GM18519 (cell line): ENCODE measurements at regions not wholly inside any gene's neighbourhood (a gene's known extent, or its start where the extent isn't known, plus 50 kb on each side); places are given as distances from the start of the nearest gene placed in this dataset.

ENCODE experiments used
- ATAC-seq: cut with Tn5 transposase; IDR thresholded peaks from one replicate; pipeline ENCODE4 v1.9.1; 2021; ENCODE audit warnings: mild to moderate bottlenecking, moderate library complexity; ENCODE audit not compliant: unreplicated experiment, low FRiP score

DNA sequence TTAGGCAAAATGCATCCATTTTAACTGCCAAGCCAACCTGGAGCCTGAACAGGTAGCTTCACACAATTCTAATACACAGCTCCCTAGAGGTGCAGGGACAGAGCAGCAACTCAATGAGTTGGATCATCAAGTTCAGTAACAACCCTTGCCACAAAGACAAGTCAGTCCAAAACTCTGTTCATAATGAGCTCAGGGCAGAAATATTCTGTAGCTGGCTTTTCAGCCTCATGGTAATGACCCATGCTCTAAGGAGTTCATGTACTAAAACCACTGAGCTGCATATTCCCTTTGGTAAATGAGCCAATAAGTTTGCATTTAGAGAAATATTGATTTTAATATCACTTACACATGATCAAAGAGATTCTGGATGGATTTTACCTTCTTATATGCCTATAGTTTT, 316.1 kb downstream of the SEC23A start:
- no peak for ATAC-seq

DNA sequence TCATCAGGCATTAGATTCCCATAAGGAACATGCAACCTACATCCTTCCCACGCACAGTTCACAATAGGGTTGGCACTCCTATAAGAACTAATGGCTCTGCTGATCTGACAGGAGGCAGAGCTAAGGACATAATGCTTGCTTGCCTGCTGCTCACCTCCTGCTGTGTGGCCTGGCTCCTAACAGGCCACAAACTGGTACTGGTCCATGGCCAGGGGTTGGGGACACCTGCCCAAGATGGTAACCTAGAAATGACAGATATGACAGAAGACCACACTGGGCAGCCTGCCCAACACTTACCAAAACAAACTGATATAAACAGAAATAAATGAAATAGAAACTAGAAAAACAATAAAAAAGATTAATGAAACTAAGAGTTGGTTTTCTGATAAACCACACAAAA, 325.6 kb downstream of the SEC23A start:
- no peak for ATAC-seq

DNA sequence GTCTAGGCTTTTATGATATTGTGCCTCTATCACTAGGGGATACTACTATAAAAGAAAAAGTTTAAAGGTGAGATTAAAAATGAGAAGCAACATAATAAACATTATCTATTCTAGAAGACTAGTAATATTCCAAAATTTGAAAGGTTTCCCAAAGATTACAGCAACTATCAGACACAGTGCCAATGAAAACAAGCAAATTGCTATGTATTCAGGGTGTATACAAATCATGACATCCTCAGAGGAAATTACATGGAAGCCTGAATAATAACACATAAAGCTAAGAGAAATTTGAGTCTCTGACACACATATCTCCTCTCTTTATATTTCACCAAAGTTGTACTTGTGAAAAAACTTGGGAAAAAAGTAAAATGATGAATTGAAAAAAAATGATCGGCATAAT, 327.0 kb downstream of the SEC23A start:
- ATAC-seq, result no peak

DNA sequence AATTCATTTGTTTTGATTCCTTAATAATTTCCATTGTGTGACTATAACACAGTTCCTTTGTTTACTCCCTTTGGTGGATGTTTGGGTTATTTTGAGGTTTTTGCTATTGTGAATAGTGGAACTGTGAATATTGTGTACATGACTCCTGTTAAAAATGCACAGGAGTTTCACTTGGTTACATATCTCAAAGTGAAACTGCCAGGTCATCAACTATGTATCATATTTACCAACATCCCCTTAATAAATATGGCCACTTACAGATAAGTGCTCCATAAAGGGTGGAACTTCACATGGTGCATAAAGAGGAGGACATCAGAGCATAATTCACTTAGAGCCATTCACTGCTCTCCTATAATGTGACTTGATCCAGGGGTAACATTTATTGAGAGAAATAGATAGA, 328.9 kb downstream of the SEC23A start:
- ATAC-seq, result no peak

DNA sequence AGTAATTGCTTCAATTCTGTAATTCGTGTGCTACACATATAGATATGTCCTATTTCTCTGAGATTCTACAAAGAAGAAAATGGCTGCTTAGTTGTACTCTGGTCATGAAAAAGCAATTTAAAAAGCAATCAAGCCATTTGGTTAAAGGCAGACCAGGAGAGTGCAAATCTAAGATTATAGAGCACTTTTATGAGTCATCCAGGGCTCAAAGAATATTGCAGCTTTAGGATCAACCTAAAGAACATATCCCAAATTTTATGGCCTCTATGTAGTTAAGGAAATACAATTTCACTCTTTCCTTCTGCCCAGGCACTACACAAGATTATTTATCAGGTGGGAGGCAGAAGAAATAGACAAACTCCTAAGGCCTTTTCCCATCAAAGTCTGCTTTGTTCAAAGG, 332.8 kb downstream of the SEC23A start:
- no peak for ATAC-seq

DNA sequence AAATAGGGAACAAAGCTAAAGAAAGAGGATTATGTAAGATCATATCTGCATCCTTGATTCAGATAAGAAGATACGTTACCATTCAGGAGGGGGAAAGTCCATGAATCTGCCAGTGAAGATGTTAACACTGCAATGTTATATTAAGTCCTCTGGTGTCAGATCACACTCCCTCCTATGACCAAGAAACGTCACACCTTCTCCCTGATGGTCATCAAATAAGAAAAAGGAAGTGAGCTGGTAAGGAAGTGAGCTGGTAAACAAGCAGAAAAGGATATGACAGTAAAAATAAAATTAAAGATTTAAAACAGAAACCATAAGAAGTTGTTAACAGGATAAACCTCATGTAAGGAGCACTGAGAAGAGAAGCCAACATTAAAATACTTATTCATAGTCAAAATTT, 340.2 kb downstream of the SEC23A start:
- no peak for ATAC-seq

DNA sequence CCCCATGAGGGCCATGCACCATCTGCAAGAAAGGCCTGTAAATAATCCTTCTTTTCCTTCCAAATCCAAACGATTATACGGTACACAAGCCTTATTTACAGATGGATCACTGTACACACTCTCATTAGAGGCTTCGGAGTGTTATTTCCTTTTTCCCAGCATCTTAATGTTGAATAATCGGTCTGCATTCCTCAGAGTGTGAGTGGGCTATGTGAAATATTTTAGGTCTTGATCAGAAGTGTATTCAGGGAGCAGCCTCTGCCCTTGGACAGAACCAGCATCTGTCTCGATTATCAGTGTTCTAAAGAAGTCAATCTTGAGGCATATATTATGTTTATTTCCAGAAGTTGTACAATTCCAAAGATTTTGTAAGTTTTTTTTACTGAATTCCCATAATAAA, 340.6 kb downstream of the SEC23A start:
- ATAC-seq, result no peak

DNA sequence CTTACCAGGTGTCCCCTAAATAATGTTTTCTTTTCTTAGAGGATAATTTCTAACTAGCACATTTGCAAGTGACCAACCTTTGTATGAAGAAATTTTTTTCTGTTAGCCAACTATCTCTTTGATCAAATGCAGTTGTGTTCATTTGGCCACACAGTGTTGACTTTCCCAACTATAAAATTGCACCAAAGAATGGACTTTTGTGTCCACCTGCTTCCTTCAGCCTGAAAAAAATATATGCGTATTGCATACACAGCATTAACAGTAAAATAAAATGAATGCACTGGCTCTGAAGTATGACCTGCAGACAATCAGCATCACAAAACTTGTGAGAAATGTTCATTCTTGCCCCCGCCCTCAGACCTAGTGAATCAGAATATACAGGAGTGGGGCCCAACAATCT, 342.0 kb downstream of the SEC23A start:
- ATAC-seq, result no peak

DNA sequence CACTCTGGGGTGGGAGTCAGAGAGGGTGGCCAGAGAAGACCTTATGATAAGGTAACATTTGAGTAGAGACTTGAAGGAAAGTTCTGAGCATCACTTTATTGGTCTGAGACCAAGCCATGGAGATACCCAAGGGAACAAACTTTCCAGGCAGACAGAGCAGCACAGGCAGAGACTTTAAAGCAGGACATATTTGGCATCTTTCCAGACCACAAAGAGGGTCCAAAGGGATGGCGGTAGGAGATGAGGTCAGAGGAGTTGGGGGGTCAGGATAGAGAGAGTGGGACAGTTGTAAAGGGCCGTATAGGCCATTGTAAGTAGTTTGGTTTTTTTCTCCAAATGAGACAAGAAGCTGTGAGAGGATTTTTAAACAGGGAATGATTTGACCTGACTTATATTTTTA, 344.4 kb downstream of the SEC23A start:
- ATAC-seq, result no peak

DNA sequence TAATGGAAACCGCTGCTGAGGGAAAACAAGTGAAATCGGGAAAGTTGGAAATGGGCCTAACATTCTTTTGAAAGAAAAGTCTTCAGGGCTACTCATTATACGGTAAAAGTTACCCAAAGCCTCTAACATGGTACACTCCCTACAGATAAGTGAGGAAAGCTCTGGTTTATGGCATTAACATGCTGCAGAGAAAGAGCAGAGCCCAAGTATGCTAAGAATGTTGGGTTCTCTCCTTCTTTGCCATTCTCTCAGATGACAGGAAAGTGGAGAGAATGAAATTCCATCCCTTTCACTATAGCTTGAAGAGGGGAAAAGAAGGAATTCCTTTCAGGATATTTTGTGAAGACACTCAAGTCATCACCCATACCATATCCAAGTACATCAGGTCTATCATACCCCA, 348.0 kb downstream of the SEC23A start:
- ATAC-seq, result no peak

DNA sequence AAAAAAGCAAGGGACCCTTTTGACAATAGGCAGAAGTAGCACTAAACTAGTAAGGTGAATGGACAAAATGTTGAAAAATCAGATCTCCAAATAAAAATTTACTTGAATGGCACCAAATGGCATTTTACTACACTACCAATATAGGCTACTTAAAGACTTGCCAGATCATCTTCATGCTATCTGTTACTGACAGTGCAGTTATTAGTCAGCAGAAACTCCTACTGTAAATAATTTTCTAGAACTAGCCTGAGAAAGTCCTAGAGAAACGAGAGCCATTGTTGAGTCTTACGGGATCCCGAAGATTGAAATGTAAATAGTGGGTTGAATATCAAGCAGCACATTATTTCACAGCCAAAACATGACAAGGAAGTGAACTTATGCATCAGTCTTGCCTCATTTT, 350.3 kb downstream of the SEC23A start:
- no peak for ATAC-seq

DNA sequence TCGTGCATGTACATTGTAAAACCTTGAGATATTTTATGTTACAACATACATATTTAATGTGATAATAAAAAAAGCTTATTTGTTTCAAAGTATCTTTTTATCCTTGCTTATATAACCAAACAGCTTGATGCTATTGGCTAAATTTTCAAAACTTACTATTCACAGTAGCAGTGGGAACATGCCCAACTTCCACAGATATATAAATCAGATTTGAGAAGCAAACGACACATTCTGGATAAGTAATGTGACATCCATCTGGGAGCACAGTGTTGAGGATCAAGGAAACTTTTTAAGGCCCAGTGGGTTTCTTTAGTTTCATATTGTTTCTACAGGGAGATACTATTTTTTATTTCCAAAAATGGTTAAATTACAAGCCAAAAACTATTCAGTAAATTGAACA, 350.7 kb downstream of the SEC23A start:
- ATAC-seq, result no peak

DNA sequence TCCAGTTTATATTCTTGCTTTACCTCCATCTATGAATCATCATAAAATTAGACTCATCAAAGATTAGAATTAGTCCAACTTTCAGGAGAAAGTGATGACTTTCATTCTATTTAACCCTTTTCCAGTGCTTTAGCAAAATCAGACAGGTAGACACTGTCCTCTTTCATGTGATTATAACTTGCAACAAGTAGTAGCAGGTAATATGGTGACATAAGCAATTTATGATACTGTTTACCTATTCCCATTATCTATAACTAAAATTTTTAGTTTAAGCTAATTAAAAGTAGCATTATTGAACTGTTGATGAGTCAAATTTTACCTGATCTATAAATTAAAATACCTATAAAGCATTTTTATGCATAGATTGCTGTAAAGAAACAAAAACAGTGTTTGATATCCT, 351.6 kb downstream of the SEC23A start:
- no peak for ATAC-seq

DNA sequence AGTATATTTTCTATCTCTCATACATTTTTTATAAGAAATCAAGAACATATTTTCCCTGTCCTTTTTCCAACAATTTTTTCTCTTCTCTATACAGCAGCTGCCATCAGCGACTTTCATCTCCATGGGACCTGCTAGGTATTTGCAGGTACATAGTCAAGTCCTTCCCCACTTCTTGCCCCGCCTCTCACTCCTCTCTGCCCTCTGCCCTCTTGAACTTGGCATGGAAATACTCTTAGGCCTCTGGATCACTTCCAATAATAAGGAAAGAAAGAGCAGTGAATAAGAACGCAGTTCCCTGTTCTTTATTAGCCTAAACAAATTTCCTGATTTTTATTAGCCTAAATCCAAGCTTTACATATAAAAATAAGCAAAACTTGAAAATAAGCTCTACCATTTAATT, 353.1 kb downstream of the SEC23A start:
- ATAC-seq, result no peak

DNA sequence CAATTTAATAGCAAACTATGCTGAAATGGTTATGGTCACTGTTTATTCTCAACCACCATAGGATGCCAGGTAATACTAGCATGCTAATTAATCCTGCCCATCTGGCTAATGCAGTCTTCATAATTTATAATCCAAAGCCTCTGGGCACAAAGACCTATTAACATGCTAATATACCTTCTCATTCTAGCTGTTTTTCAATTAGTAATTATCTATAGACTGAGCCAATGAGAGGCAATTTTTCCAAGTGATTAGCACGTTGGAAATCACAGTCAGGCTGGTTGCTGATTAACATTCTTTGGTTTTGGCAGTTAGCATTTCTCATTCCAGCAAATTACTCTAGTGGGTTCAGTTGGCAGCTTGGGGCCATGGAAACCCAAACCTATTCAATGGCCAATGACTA, 357.2 kb downstream of the SEC23A start:
- no peak for ATAC-seq

DNA sequence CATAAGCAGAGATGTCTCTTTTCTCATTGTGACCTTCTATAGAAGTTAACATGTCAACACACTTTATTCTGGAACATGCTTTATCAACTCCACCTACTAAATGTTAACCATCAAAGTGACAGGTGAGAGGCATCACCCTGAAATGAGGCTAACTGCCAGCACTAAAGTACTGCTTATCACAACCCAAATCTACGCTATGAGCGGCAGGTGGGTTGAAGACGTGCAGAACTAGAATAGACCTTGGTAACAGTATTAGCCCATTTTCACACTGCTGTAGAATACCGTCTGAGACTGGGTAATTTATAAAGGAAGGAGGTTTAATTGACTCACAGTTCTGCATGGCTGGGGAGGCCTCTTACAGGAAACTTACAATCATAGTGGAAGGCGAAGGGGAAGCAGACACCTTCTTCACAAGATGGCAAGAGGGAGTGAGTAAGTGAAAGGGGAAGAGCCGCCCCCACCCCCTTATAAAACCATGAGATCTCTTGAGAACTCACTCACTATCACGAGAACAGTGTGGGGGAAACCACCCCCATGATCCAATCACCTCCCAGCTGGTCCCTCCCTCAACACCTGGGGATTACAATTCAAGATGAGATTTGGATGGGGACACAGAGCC, 359.0 kb downstream of the SEC23A start:
- no peak for ATAC-seq

DNA sequence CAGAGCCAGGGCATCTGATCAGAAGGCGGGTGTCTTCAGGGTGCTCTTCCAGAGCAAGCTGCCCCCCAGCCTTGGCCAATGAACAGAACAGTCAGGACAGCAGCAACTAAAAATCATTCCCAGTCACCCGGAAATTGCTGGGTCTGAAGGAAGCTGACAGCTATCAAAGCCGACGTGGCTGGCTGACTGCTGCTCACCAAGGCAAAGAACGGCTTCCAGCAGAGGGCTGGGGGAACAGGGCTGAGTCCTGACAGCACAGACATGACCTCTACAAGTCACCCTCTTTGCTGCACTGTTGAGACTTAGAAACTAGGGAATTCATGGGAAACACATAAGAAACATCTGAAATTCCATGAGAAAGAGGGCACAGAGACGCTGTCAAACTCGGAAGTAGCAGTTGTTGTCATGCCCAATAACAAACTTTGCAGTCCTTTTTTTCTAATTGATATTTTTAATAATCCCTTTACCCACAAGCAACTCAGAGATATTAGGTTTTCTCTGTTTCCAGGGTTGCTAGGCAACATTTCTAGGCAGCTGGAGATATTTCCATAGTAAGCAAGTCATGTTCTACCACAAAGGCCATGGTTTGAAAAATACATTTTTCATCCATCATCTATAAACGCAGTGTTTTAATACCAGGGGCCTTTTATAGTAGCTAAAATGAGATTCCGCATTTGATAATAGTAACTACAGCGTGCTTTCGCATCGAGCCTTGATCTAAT, 365.2 kb downstream of the SEC23A start:
- ATAC-seq, result no peak

DNA sequence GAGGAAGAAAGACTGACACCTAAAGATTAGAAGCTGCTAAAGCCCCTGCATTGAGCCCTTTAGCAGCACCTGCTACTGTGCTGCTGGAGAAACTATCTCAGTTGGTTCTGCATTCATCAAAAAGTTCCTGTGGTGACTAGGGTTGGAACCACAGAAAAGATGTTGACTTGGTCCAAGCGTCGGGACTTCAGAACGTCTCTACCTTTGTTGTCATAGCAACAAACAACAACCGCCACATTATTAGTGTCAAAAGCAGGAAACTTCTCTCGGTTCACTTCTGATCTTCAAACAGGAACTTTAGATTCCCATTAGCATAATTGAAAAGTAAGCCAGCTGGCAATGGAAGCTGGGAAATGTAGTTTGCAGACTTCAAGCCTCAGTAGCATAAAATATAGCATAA, 368.0 kb downstream of the SEC23A start:
- ATAC-seq, result no peak

DNA sequence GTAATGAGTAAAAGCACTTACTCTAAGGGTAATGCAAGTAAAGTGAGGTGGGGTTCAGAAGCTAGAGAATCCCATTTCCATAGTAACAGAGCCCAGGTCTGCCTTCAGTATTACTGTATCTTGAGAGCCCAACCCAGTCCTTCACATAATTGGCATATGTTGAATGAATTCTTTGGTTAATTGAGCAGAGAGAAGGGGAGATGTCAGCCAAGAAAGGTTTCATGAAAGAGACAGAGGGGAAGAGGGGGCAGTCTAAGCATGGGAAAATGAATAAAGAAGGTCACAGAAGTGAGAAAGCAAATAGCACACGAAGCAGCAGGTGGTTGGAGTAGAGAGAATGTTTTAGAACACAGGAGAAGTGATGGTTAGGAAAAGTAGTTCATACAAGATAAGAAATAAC, 371.1 kb downstream of the SEC23A start:
- no peak for ATAC-seq

DNA sequence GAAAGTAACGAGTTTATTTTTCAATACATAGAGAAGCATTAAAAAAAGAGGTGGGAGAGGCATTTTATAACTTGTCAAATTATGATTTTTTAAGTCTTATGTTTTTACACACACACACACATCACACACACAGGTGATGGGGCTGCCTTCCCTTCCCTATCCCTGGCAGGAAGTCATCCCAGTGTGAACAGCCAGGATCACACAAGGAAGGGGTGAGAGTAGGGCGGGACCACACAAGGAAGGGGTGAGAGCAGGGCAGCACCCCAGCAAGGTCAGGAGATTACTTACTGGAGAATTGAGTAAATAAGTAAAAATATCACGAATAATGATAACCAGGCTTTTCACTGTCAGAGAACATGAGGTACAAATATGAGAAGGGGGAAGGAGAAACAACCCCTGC, 372.6 kb downstream of the SEC23A start:
- ATAC-seq, result no peak

DNA sequence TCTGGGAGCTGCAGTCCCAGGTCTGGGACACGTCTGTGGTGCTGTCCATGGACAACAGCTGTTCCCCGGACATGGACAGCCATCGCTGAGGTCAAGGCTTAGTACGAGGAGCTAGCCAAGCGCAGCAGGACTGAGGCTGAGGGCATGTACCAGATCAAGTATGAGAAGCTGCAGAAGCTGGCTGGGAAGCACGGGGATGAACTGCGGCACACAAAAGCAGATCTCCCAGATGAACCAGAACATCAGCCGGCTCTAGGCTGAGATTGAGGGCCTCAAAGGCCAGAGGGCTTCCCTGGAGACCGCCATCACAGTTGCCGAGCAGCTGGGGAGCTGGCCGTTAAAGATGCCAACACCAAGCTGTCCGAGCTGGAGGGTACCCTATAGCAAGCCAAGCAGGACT, 375.3 kb downstream of the SEC23A start:
- no peak for ATAC-seq

DNA sequence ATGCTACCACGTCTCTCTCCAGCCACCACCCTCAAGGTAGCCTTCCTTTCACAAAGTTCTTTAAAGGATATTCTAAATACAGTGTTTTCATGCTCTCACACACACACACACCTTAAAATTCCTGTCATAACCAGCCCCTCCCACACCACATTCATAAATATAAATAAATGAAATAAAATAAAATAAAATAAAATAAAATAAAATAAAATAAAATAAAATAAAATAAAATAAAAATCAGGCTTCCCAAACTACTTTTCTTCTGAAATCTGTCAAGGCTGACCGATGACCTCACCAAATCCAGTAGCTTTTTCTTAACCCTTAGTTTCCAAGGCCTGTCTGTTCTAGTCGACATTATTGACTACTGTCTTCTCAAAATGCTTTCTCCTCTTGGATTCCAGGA, 378.4 kb downstream of the SEC23A start:
- no peak for ATAC-seq

DNA sequence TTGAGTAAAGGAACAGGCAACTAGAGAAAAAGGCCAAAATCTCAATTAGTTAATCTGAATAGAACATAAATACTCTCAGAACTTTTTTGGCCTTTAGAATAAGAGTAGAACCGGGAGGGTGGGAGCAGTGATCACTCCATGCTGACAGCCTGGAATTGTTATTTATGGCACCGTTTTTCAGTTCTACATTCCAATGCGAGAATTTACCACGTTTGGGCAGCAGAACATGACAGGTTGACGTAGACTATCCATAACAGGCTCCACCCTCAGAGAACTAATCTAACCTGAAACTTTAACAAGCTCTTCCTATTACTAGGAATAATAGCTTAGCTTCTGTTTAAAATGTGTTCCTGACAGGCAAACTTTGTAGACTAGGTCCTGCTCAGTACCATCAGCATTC, 379.1 kb downstream of the SEC23A start:
- ATAC-seq, result no peak
